ENCODE measurements at regions not wholly inside any gene's neighbourhood (a gene's known extent, or its start where the extent isn't known, plus 50 kb on each side); places are given as distances from the start of the nearest gene placed in this dataset.

DNA sequence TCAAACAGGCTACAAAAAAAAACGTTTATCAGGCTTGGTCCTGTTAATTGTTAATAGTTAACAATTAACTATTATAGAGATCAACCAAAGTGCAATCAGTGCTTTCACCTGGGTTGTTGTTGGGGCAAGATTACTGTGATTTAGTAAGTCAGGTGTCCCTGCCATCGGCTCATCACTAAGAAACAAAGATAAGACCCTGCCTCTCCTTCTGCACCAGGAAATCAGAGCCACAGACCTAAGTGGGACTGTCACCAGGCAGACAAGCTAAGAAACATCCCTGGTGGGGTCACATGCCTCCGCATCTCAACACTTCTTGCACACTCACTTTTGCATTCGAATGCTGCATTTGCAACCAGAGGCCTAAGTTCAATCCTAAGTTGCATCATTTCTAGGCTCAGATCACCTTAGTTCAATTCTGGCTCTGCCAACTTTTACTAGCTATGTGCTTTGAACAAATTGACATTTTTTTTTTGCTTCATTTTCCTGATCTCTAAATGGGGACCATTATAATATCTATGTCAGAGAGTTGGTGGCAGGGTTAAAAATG, 298.9 kb upstream of the B3GAT1 start:
- no peaks in the 10 kb centered on the region for H3K27me3 ChIP-seq (ENCODE audit: insufficient read depth, low read length)
- no peaks in the 10 kb centered on the region for H3K9me3 ChIP-seq (ENCODE audit: low read depth, low read length)
- no peaks in the 10 kb centered on the region for H3K79me2 ChIP-seq (ENCODE audit: insufficient read depth, low read length)
- H2AFZ ChIP-seq (ENCODE audit: low read length) = no peak overlapping the region
- no peak overlapping the region for H3K27ac ChIP-seq (ENCODE audit: low read depth, low read length)
- TF ChIP-seq, protein P1, sequence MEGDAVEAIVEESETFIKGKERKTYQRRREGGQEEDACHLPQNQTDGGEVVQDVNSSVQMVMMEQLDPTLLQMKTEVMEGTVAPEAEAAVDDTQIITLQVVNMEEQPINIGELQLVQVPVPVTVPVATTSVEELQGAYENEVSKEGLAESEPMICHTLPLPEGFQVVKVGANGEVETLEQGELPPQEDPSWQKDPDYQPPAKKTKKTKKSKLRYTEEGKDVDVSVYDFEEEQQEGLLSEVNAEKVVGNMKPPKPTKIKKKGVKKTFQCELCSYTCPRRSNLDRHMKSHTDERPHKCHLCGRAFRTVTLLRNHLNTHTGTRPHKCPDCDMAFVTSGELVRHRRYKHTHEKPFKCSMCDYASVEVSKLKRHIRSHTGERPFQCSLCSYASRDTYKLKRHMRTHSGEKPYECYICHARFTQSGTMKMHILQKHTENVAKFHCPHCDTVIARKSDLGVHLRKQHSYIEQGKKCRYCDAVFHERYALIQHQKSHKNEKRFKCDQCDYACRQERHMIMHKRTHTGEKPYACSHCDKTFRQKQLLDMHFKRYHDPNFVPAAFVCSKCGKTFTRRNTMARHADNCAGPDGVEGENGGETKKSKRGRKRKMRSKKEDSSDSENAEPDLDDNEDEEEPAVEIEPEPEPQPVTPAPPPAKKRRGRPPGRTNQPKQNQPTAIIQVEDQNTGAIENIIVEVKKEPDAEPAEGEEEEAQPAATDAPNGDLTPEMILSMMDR (IDR thresholded peaks at IDR 0.05; ENCODE audit: extremely low read depth, low read depth, low read length) = no peak
- no peak overlapping the region for H3K4me3 ChIP-seq (ENCODE audit: insufficient read depth, low read length)
- DNase-seq (ENCODE audit: insufficient read length, low spot score, missing footprints) = no peak
- H3K4me1 ChIP-seq (ENCODE audit: insufficient read depth, low read length) = no peaks in the 10 kb centered on the region
- H4K20me1 ChIP-seq (ENCODE audit: insufficient read depth, low read length) = no peaks in the 10 kb centered on the region
- H3K4me2 ChIP-seq (ENCODE audit: insufficient read depth, low read length) = no peak overlapping the region
- H3K36me3 ChIP-seq (ENCODE audit: insufficient read depth, low read length) = no peaks in the 10 kb centered on the region

DNA sequence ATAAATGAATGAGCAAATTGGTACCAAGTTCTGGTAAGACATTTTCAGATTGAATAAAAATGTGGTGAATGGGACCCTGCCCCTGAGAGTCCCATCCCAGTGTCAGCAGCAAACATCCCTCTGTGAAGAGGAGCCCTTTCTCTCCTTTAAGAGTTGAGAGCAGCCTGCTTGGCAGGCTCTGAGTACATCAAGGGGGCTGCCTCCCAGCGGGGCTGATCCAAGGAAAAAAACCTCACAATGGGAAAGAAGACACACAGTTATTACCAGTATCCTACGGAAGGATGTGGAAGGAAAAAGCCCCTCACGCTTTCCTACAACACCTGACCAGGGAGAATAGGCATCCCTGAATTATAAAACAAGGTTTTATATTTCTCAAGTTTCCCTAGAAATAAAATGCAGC, 293.8 kb upstream of the B3GAT1 start:
- H3K9me3 ChIP-seq (ENCODE audit: low read depth, low read length) = peaks cover 2% of the 10 kb centered on the region
- TF ChIP-seq, protein P1 (IDR thresholded peaks at IDR 0.05; ENCODE audit: extremely low read depth, low read depth, low read length) = no peak
- H3K4me3 ChIP-seq (ENCODE audit: insufficient read depth, low read length) = no peak overlapping the region
- no peaks in the 10 kb centered on the region for H4K20me1 ChIP-seq (ENCODE audit: insufficient read depth, low read length)
- no peak overlapping the region for H3K27ac ChIP-seq (ENCODE audit: low read depth, low read length)
- H3K4me1 ChIP-seq (ENCODE audit: insufficient read depth, low read length) = no peaks in the 10 kb centered on the region
- no peak for DNase-seq (ENCODE audit: insufficient read length, low spot score, missing footprints)
- no peaks in the 10 kb centered on the region for H3K79me2 ChIP-seq (ENCODE audit: insufficient read depth, low read length)
- H3K27me3 ChIP-seq (ENCODE audit: insufficient read depth, low read length) = no peaks in the 10 kb centered on the region
- H3K4me2 ChIP-seq (ENCODE audit: insufficient read depth, low read length) = no peak overlapping the region
- no peak overlapping the region for H2AFZ ChIP-seq (ENCODE audit: low read length)
- no peaks in the 10 kb centered on the region for H3K36me3 ChIP-seq (ENCODE audit: insufficient read depth, low read length)

DNA sequence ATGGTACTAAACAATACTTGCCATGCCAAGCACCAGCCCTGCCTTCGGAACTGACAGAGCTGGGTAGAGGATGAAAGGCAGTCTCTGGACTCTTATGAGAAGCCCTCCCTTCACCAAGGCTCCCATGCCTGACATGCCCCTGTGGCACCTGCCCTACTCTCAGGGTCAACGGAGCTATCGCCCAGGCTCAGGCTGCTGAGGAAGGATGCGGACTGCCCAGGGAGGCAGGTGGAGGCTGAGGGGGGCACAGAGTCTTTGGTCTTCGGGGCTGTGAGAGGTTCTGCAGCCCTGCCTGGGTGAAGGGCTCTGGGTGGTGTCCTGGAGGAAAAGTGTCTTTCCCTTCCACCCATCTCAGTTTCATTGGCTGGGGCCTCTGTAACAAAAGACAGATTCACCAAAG, 290.8 kb upstream of the B3GAT1 start:
- no peaks in the 10 kb centered on the region for H3K27me3 ChIP-seq (ENCODE audit: insufficient read depth, low read length)

DNA sequence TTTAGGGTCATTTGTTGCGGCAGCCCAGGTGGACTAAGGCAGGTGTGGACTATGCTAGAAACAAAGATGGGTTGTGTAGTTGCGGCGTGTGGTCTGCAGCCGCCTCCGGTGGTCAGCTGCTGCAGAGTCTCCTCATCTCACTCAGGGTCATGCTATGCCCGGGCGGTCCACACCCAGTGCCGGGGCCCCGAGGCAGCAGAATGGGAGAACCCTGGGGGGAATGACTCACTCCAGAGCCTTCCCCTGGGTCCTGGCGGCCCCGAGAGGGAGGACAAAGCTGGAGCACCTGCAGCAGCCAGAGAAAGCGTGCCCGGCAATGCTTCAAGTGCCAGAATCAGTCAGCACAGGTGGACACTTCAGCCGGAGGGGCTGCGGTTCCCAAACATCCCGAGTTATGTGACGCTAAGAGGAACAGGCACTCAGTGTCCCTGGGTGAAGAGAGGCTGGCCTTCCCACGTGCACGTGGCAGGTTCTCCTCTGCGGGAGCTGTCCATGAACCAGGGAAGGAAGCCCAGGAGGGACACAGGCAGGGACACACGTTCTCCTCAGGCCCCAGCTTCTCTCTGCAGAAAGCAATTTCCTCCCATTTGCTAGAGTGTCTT, 289.6 kb upstream of the B3GAT1 start:
- Histone ChIP-seq H3K4me1 (ENCODE audit: insufficient read depth, low read length) (no peaks in the 10 kb centered on the region), H3K36me3 (ENCODE audit: insufficient read depth, low read length) (no peaks in the 10 kb centered on the region), H3K27ac (ENCODE audit: low read depth, low read length) (no peak overlapping the region), H3K9me3 (ENCODE audit: low read depth, low read length) (peaks cover 4% of the 10 kb centered on the region), H3K4me3 (ENCODE audit: insufficient read depth, low read length) (no peak overlapping the region), H3K79me2 (ENCODE audit: insufficient read depth, low read length) (no peaks in the 10 kb centered on the region), H3K27me3 (ENCODE audit: insufficient read depth, low read length) (no peaks in the 10 kb centered on the region), H4K20me1 (ENCODE audit: insufficient read depth, low read length) (no peaks in the 10 kb centered on the region), H3K4me2 (ENCODE audit: insufficient read depth, low read length) (no peak overlapping the region), H2AFZ (ENCODE audit: low read length) (no peak overlapping the region)
- TF ChIP-seq, protein P1 (IDR thresholded peaks at IDR 0.05; ENCODE audit: extremely low read depth, low read depth, low read length) = no peak
- no peak for DNase-seq (ENCODE audit: insufficient read length, low spot score, missing footprints)

More for the DNA sequence above, 290.8 kb upstream of the B3GAT1 start:
- DNase-seq (ENCODE audit: insufficient read length, low spot score, missing footprints) = no peak
- H3K9me3 ChIP-seq (ENCODE audit: low read depth, low read length) = peaks cover 4% of the 10 kb centered on the region
- no peaks in the 10 kb centered on the region for H4K20me1 ChIP-seq (ENCODE audit: insufficient read depth, low read length)
- H3K4me2 ChIP-seq (ENCODE audit: insufficient read depth, low read length) = no peak overlapping the region
- H3K4me1 ChIP-seq (ENCODE audit: insufficient read depth, low read length) = no peaks in the 10 kb centered on the region
- TF ChIP-seq, protein P1 (IDR thresholded peaks at IDR 0.05; ENCODE audit: extremely low read depth, low read depth, low read length) = no peak
- H2AFZ ChIP-seq (ENCODE audit: low read length) = no peak overlapping the region
- no peak overlapping the region for H3K27ac ChIP-seq (ENCODE audit: low read depth, low read length)
- no peak overlapping the region for H3K4me3 ChIP-seq (ENCODE audit: insufficient read depth, low read length)
- no peaks in the 10 kb centered on the region for H3K79me2 ChIP-seq (ENCODE audit: insufficient read depth, low read length)
- no peaks in the 10 kb centered on the region for H3K36me3 ChIP-seq (ENCODE audit: insufficient read depth, low read length)

Data from osteoblast (primary cell).